T-cell (primary cell): ENCODE measurements at regions not wholly inside any gene's neighbourhood (a gene's known extent, or its start where the extent isn't known, plus 50 kb on each side); places are given as distances from the start of the nearest gene placed in this dataset.

Experiments used
- ATAC-seq, 4 experiments: fragments of 200-7000 bp in 3 of 4; fragments of 150-1000 bp in 1 of 4; cut with Tn5 transposase; replicated peaks in 1 of 4; 1 replicate in 3 of 4; 2 replicates in 1 of 4; pipeline ENCODE4 v1.10.0; 2021; ENCODE audit warnings: moderate library complexity in 3 of 4, mild to moderate bottlenecking in 2 of 4, moderate number of reproducible peaks in 1 of 4
- CTCF ChIA-PET, 2 donors: fragments of 300-600 bp; sonication (Branson Sonifier 250); formaldehyde crosslinking; loops; one replicate each; lab custom pipeline; 2022; ENCODE audit warnings: antibody characterized with exemption in 2 of 2; lab: Charles Lee
- POLR2A ChIA-PET, 2 donors: fragments of 300-600 bp; sonication (Branson Sonifier 250); formaldehyde crosslinking; loops; one replicate each; lab custom pipeline; 2022; ENCODE audit warnings: antibody characterized with exemption in 2 of 2; lab: Charles Lee
- DNase-seq, 35 experiments: peaks; one replicate each; pipeline versions ENCODE4 v3.0.0 to v3.0.0-alpha.2; 2013 to 2023
- H3K27ac ChIP-seq: one replicate; pipeline ENCODE4 v1.5.1; 2013; ENCODE audit warnings: low read length
- H3K27me3 ChIP-seq, 2 experiments: replicated peaks in 1 of 2; 1 replicate in 1 of 2; 2 replicates in 1 of 2; pipeline versions ENCODE4 v1.6.1 to v1.7.0; 2013; ENCODE audit warnings: low read length in 1 of 2, mixed read lengths in 1 of 2; ENCODE audit not compliant: control insufficient read depth in 2 of 2, insufficient read depth in 2 of 2; ENCODE audit errors: extremely low read depth in 1 of 2
- H3K36me3 ChIP-seq, 2 donors: 1 replicate in 1 of 2; 2 replicates in 1 of 2; pipeline versions ENCODE4 v1.6.1 to v1.7.0; 2013; ENCODE audit warnings: low read length in 1 of 2; ENCODE audit not compliant: control insufficient read depth in 2 of 2, insufficient read depth in 1 of 2; ENCODE audit errors: extremely low read depth in 1 of 2
- H3K4me1 ChIP-seq, 2 experiments: 1 replicate in 1 of 2; 2 replicates in 1 of 2; pipeline versions ENCODE4 v1.6.1 to v1.7.0; 2013; ENCODE audit warnings: low read length in 2 of 2, mixed read lengths in 1 of 2; ENCODE audit not compliant: insufficient read depth in 2 of 2, control insufficient read depth in 1 of 2; ENCODE audit errors: extremely low read depth in 1 of 2
- H3K4me3 ChIP-seq, 2 donors: 1 replicate in 1 of 2; 2 replicates in 1 of 2; pipeline versions ENCODE4 v1.5.1 to v1.7.0; 2013; ENCODE audit warnings: mild to moderate bottlenecking in 2 of 2, low read length in 1 of 2, moderate library complexity in 1 of 2; ENCODE audit not compliant: control insufficient read depth in 1 of 2; ENCODE audit errors: extremely low read depth in 1 of 2
- H3K9me3 ChIP-seq: 2 replicates; pipeline ENCODE4 v1.7.0; 2013
- H3K27ac Mint-ChIP-seq, 2 donors: one replicate each; pipeline ENCODE4 v1.8.0; 2020 to 2021; ENCODE audit warnings: mild to moderate bottlenecking in 2 of 2, mixed read lengths in 2 of 2
- H3K27me3 Mint-ChIP-seq, 2 donors: one replicate each; pipeline ENCODE4 v1.8.0; 2021 to 2022; ENCODE audit warnings: mixed read lengths in 2 of 2
- H3K36me3 Mint-ChIP-seq: one replicate; pipeline ENCODE4 v1.8.0; 2021; ENCODE audit warnings: mixed read lengths
- H3K4me1 Mint-ChIP-seq, 3 donors: one replicate each; pipeline ENCODE4 v1.8.0; 2020 to 2022; ENCODE audit warnings: mixed read lengths in 3 of 3, mild to moderate bottlenecking in 1 of 3
- H3K4me3 Mint-ChIP-seq, 3 donors: one replicate each; pipeline ENCODE4 v1.8.0; 2020 to 2022; ENCODE audit warnings: mild to moderate bottlenecking in 3 of 3, mixed read lengths in 3 of 3, moderate library complexity in 3 of 3
- H3K9me3 Mint-ChIP-seq, 3 donors: one replicate each; pipeline ENCODE4 v1.8.0; 2020 to 2022; ENCODE audit warnings: mixed read lengths in 3 of 3
- WGBS: methylation state at CpG from one replicate; pipeline ENCODE4 v1.1.5; 2013; ENCODE audit warnings: missing lambda C conversion rate; ENCODE audit not compliant: insufficient coverage; 5-methylcytosine and 5-hydroxymethylcytosine counted together

DNA sequence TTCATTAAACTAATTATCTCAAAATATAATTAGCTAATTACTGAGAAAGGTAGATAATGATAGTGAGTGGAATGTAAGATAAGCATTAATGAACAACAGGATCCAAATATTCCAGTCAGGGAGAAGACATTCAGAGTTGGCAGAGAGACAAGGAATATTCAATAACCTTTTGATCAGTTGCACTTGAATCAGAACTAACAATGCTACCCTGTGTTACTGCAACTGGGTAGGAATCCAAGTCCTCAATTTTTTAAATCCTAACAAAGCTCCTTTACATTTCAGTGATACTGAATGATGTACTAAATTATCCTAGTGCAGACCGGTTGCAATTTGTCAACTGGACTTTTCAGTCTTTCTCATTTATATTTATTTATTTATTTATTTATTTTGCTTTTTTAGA, 107.1 kb upstream of the MIR17HG start:
- ChIA-PET POLR2A (no interaction called here), CTCF (no interaction called here)
- Histone ChIP-seq H3K27me3 (no peaks in the 10 kb centered on the region), H3K4me3 (no peak overlapping the region), H3K36me3 (no peaks in the 10 kb centered on the region), H3K9me3 (no peaks in the 10 kb centered on the region), H3K4me1 (no peaks in the 10 kb centered on the region), H3K27ac (no peak overlapping the region)
- DNase-seq, result no peak
- no peaks in the 10 kb centered on the region for H3K36me3 Mint-ChIP-seq
- no peak overlapping the region for H3K27ac Mint-ChIP-seq
- H3K4me1 Mint-ChIP-seq, result no peaks in the 10 kb centered on the region
- peaks cover 2 to 13% of the 10 kb centered on the region in 2 donors for H3K27me3 Mint-ChIP-seq
- WGBS, result no CpG with 5 or more reads among the region's 1 CpG
- H3K9me3 Mint-ChIP-seq, result peaks cover 0 to 5% (median 0%) of the 10 kb centered on the region in 3 donors
- no peak overlapping the region for H3K4me3 Mint-ChIP-seq
- no peak for ATAC-seq

DNA sequence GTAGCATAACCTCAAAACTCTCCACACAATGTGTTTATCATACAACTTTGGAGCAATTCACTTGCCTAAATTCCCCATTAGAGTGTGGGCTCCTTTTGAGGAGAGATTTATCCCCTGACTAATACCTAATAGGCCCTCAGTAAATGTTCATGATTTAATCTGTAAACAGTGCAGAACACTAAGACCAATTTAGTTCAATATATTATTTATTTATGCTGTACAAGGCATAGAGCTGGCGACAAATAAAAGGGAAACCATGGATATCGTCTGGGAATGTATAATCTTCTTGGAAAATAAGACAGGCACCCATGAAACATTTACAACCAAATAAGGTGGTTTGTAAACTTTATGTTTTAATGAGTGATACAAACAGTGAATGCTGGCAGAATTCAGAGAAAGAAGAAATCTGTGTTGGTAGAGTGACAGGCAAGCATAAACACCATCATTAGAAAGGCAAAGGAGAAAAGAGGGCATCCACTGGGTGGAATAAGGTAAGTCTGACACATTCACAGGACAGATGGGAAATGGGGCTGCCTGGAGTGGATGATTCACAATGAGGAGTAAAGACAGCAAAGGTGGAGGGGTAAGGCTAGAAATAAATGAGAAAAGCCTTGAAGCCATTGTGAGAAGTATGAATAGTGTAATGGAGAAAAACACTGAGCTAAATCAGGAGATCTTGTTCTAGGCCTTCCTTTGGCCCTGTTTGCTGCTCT, 106.1 kb upstream of the MIR17HG start:
- no CpG with 5 or more reads among the region's 2 CpGs for WGBS
- ChIA-PET POLR2A (no interaction called here), CTCF (no interaction called here)
- no peak for DNase-seq
- Mint-ChIP-seq H3K4me3 (no peak overlapping the region), H3K4me1 (no peaks in the 10 kb centered on the region), H3K9me3 (peaks cover 0 to 5% (median 0%) of the 10 kb centered on the region in 3 donors), H3K27ac (no peak overlapping the region), H3K36me3 (no peaks in the 10 kb centered on the region), H3K27me3 (peaks cover 2 to 15% of the 10 kb centered on the region in 2 donors)
- H3K9me3 ChIP-seq, result no peaks in the 10 kb centered on the region
- no peaks in the 10 kb centered on the region for H3K36me3 ChIP-seq
- ATAC-seq, result no peak
- peaks cover 0 to 5% of the 10 kb centered on the region in 2 experiments for H3K27me3 ChIP-seq
- no peak overlapping the region for H3K27ac ChIP-seq
- no peak overlapping the region for H3K4me3 ChIP-seq
- no peaks in the 10 kb centered on the region for H3K4me1 ChIP-seq

DNA sequence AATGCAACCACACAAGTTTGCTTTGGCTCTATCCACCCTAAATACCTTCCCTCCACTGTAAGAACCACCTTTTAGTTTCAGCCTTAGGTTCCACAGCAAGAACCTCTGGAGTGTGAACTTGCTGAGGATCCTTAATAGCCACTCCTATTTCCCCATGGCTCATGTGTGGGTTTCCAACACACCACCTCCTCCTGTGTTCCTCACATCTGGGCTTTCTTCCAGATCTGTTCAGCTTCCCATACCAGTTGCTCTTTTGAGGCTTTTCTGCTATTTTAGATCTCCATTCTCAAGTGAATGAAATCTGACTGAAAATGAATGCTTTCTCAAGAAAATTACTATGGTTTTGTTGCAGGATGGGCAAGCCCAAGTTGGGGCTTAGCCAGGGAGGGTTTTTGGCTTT, 104.8 kb upstream of the MIR17HG start:
- no peaks in the 10 kb centered on the region for H3K36me3 Mint-ChIP-seq
- H3K27ac Mint-ChIP-seq, result no peak overlapping the region
- no peak overlapping the region for H3K4me3 ChIP-seq
- H3K36me3 ChIP-seq, result no peaks in the 10 kb centered on the region
- H3K4me1 ChIP-seq, result no peaks in the 10 kb centered on the region
- no peak for DNase-seq
- H3K9me3 Mint-ChIP-seq, result peaks cover 0 to 5% (median 0%) of the 10 kb centered on the region in 3 donors
- no peak for ATAC-seq
- H3K27me3 Mint-ChIP-seq, result peaks cover 2 to 18% of the 10 kb centered on the region in 2 donors
- no peaks in the 10 kb centered on the region for H3K9me3 ChIP-seq
- no peaks in the 10 kb centered on the region for H3K4me1 Mint-ChIP-seq
- peaks cover 0 to 5% of the 10 kb centered on the region in 2 experiments for H3K27me3 ChIP-seq
- no peak overlapping the region for H3K4me3 Mint-ChIP-seq
- ChIA-PET POLR2A (no interaction called here), CTCF (no interaction called here)
- H3K27ac ChIP-seq, result no peak overlapping the region

DNA sequence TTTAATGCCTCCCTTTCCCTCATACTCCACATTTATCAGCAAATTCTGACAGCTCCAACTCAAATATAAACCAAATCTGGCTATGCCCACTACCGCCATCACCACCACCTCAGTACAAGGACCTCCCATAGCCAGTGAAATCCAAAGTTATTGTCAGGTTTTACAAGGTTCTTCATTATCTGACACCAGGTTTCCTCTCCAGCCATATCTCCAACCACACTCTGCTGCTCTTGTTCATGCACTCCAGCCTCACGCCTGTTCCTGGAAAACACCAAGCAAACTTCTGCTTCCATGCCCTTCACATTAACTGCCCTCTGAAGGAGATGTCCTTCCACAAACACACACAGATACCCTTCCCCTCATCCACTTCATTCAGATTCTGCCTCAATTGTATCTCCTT, 102.2 kb upstream of the MIR17HG start:
- no peak for DNase-seq
- 72% methylated on average over 2 of the region's 2 CpGs for WGBS
- Histone ChIP-seq H3K4me3 (no peak overlapping the region), H3K9me3 (no peaks in the 10 kb centered on the region), H3K36me3 (no peaks in the 10 kb centered on the region), H3K4me1 (no peaks in the 10 kb centered on the region), H3K27ac (no peak overlapping the region), H3K27me3 (peaks cover 0 to 8% of the 10 kb centered on the region in 2 experiments)
- no peak overlapping the region for H3K4me3 Mint-ChIP-seq
- H3K9me3 Mint-ChIP-seq, result no peaks in the 10 kb centered on the region
- H3K27me3 Mint-ChIP-seq, result peaks cover 5 to 18% of the 10 kb centered on the region in 2 donors
- H3K36me3 Mint-ChIP-seq, result no peaks in the 10 kb centered on the region
- H3K27ac Mint-ChIP-seq, result no peak overlapping the region
- ChIA-PET POLR2A (no interaction called here), CTCF (interaction anchor here in 1 of 2 donors (0.7 kb wide), 1 partner anchor 94 kb away, joined by 3 read pairs; no protein-coding TSS in a partner anchor)
- H3K4me1 Mint-ChIP-seq, result no peaks in the 10 kb centered on the region
- ATAC-seq, result no peak

DNA sequence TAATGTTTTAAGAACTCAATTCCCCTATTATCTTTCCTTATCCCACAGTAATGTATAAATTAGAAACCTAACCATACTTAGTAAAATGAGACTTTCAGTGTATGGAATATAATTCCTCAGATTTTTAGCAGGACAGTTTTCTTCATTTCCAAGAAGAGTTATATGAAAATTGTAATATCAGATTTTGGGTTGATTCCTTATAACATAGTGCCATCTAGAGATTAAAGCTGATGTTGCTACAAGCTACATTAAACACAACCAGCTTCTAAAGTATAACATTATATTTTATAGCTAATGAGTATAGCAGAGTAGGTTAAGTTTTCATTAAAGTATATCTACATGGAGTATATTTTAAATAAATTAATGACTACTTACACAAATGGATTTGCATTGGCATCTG, 99.7 kb upstream of the MIR17HG start:
- H3K9me3 ChIP-seq, result no peaks in the 10 kb centered on the region
- no peaks in the 10 kb centered on the region for H3K9me3 Mint-ChIP-seq
- H3K4me3 ChIP-seq, result no peak overlapping the region
- DNase-seq (no peak), ATAC-seq (no peak)
- H3K27me3 Mint-ChIP-seq, result peaks cover 2 to 13% of the 10 kb centered on the region in 2 donors
- H3K27ac Mint-ChIP-seq, result no peak overlapping the region
- no peaks in the 10 kb centered on the region for H3K36me3 Mint-ChIP-seq
- no peaks in the 10 kb centered on the region for H3K4me1 Mint-ChIP-seq
- H3K27ac ChIP-seq, result no peak overlapping the region
- H3K36me3 ChIP-seq, result no peaks in the 10 kb centered on the region
- no peak overlapping the region for H3K4me3 Mint-ChIP-seq
- ChIA-PET POLR2A (no interaction called here), CTCF (no interaction called here)
- H3K4me1 ChIP-seq, result no peaks in the 10 kb centered on the region
- H3K27me3 ChIP-seq, result peaks cover 0 to 8% of the 10 kb centered on the region in 2 experiments

DNA sequence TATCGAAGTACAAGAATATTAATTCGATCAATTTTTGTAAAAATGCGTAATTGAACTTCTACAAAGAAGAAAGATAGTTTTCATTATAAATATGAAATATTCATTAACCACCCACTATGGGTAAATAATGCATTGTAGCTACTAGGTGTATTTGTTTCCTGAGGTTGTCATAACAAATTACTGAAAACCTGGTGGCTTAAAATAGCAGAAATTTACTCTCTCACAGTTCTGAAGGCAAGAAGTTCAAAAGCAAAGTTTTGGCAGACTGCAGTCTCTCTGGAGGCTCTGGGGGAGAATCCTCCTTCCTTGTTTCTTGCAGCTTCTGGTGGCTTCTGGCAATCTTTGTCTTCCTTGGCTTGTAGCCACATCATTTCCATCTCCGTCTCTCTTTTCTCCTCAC, 99.2 kb upstream of the MIR17HG start:
- no CpG with 5 or more reads among the region's 4 CpGs for WGBS
- CTCF ChIA-PET, result no interaction called here
- Histone ChIP-seq H3K4me3 (no peak overlapping the region), H3K9me3 (no peaks in the 10 kb centered on the region), H3K27me3 (peaks cover 0 to 8% of the 10 kb centered on the region in 2 experiments), H3K4me1 (no peaks in the 10 kb centered on the region), H3K36me3 (no peaks in the 10 kb centered on the region), H3K27ac (no peak overlapping the region)
- Mint-ChIP-seq H3K4me3 (no peak overlapping the region), H3K4me1 (no peaks in the 10 kb centered on the region), H3K27ac (no peak overlapping the region), H3K9me3 (no peaks in the 10 kb centered on the region), H3K27me3 (peaks cover 2 to 10% of the 10 kb centered on the region in 2 donors), H3K36me3 (no peaks in the 10 kb centered on the region)
- no peak for DNase-seq
- no peak for ATAC-seq
- POLR2A ChIA-PET, result no interaction called here

DNA sequence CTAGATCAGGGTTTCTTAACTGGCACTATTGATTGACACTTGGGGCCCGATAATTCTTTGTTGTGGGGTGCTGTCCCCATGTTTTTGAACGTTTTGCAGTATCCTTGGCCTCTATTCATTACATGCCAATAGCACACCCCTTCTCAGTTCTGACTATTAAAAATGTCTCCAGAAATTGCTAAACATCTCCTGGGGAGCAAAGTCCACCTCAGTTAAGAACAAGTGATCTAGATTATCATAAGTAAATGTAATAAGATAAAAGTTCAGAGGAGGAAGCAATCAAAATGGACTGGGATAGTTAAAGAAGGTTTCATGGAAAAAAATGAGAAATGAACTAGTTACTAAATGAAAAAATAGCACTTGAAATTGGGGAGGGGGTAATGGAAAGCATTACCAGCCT, 98.1 kb upstream of the MIR17HG start:
- H3K27ac ChIP-seq, result no peak overlapping the region
- no peak overlapping the region for H3K27ac Mint-ChIP-seq
- CTCF ChIA-PET, result no interaction called here
- no peaks in the 10 kb centered on the region for H3K9me3 Mint-ChIP-seq
- H3K4me1 ChIP-seq, result no peaks in the 10 kb centered on the region
- H3K36me3 ChIP-seq, result no peaks in the 10 kb centered on the region
- peaks cover 4 to 10% of the 10 kb centered on the region in 2 donors for H3K27me3 Mint-ChIP-seq
- no peaks in the 10 kb centered on the region for H3K4me1 Mint-ChIP-seq
- H3K27me3 ChIP-seq, result peaks cover 0 to 8% of the 10 kb centered on the region in 2 experiments
- no peaks in the 10 kb centered on the region for H3K9me3 ChIP-seq
- WGBS, result no CpG with 5 or more reads among the region's 2 CpGs
- DNase-seq (no peak), ATAC-seq (no peak)
- H3K4me3 Mint-ChIP-seq, result no peak overlapping the region
- no peak overlapping the region for H3K4me3 ChIP-seq
- POLR2A ChIA-PET, result no interaction called here
- no peaks in the 10 kb centered on the region for H3K36me3 Mint-ChIP-seq
